Epithelial cell of proximal tubule (primary cell): ENCODE measurements at regions not wholly inside any gene's neighbourhood (a gene's known extent, or its start where the extent isn't known, plus 50 kb on each side); places are given as distances from the start of the nearest gene placed in this dataset.

Experiments used
- DNase-seq: peaks from one replicate; pipeline ENCODE4 v3.0.0-alpha.2; 2011; ENCODE audit warnings: low read depth
- H3K4me3 ChIP-seq: 2 replicates; pipeline ENCODE4 v1.5.1; 2011; ENCODE audit warnings: low read depth, mild to moderate bottlenecking, low read length
- CTCF ChIP-seq: conservative IDR thresholded peaks from 2 replicates; pipeline ENCODE4 v1.5.1; 2012; ENCODE audit warnings: low read depth, mild to moderate bottlenecking, low read length

- DNase-seq, result no peak
- no peak for TF ChIP-seq CTCF
- H3K4me3 ChIP-seq, result no peak overlapping the region
Observed at GRCh38 chr7:113230691-113231090, 112.3 kb upstream of the SMIM30 start.

GRCh38 chr7:113217314-113217713 is 99.0 kb upstream of the SMIM30 start:
- TF ChIP-seq CTCF, result no peak
- no peak for DNase-seq
- no peak overlapping the region for H3K4me3 ChIP-seq

- no peak for TF ChIP-seq CTCF
- no peak overlapping the region for H3K4me3 ChIP-seq
Observed at GRCh38 chr7:113216038-113216437, 97.7 kb upstream of the SMIM30 start.

GRCh38 chr7:113209449-113210203 is 91.3 kb upstream of the SMIM30 start:
- DNase-seq, result no peak

More at GRCh38 chr7:113216038-113216437, 97.7 kb upstream of the SMIM30 start:
- no peak for DNase-seq

GRCh38 chr7:113207931-113208330 is 89.6 kb upstream of the SMIM30 start:
- DNase-seq, result no peak
- TF ChIP-seq CTCF, result no peak

More at GRCh38 chr7:113209449-113210203, 91.3 kb upstream of the SMIM30 start:
- no peak for TF ChIP-seq CTCF
- no peak overlapping the region for H3K4me3 ChIP-seq

GRCh38 chr7:113207441-113207840 is 89.1 kb upstream of the SMIM30 start:
- no peak for TF ChIP-seq CTCF
- DNase-seq, result no peak
- no peak overlapping the region for H3K4me3 ChIP-seq

More at GRCh38 chr7:113207931-113208330, 89.6 kb upstream of the SMIM30 start:
- H3K4me3 ChIP-seq, result no peak overlapping the region

GRCh38 chr7:113204415-113204814 is 86.1 kb upstream of the SMIM30 start:
- no peak overlapping the region for H3K4me3 ChIP-seq
- DNase-seq, result no peak
- TF ChIP-seq CTCF, result no peak
